ENCODE measurements at regions not wholly inside any gene's neighbourhood (a gene's known extent, or its start where the extent isn't known, plus 50 kb on each side); places are given as distances from the start of the nearest gene placed in this dataset.

GRCh38 chr3:80094589-80094988 is 326.8 kb upstream of the ROBO1 start:
- Histone ChIP-seq H3K4me3 (no peak overlapping the region), H3K27me3 (no peaks in the 10 kb centered on the region), H3K36me3 (ENCODE audit: low read depth, missing control alignments) (no peaks in the 10 kb centered on the region), H3K27ac (no peak overlapping the region), H3K9me3 (no peaks in the 10 kb centered on the region), H3K4me1 (no peaks in the 10 kb centered on the region)
- DNase-seq = no peak
- intact Hi-C loops (cut with DNase I; ENCODE audit: low total_unique reads) = no loop called here
- TF ChIP-seq, protein P1, sequence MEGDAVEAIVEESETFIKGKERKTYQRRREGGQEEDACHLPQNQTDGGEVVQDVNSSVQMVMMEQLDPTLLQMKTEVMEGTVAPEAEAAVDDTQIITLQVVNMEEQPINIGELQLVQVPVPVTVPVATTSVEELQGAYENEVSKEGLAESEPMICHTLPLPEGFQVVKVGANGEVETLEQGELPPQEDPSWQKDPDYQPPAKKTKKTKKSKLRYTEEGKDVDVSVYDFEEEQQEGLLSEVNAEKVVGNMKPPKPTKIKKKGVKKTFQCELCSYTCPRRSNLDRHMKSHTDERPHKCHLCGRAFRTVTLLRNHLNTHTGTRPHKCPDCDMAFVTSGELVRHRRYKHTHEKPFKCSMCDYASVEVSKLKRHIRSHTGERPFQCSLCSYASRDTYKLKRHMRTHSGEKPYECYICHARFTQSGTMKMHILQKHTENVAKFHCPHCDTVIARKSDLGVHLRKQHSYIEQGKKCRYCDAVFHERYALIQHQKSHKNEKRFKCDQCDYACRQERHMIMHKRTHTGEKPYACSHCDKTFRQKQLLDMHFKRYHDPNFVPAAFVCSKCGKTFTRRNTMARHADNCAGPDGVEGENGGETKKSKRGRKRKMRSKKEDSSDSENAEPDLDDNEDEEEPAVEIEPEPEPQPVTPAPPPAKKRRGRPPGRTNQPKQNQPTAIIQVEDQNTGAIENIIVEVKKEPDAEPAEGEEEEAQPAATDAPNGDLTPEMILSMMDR (IDR thresholded peaks at IDR 0.05) = no peak
- TF ChIP-seq POLR2A (IDR thresholded peaks at IDR 0.05) = no peak
- 87 to 96% methylated on average over 1 of the region's 1 CpG for WGBS, 2 donors

DNA sequence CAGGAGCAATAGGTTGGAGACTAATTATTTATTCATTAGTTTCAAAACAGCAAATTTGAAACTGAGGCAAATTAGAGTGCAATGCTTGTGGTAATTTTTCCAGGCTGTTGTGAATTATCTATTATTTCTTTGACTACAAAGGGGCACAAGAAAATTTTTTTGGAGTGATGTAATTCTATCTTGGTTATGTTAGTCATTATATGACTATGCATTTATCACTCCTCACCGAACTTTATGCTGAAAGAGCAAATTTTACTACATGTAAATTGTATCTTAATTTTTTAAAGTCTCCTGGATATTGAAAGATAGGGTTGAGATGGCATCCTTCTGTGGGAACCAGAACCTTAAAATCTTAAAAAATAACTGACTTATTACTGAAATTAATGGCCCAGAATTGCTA is 320.0 kb upstream of the ROBO1 start:
- no peak overlapping the region for H3K4me3 ChIP-seq
- H3K27ac ChIP-seq = no peak overlapping the region
- no peaks in the 10 kb centered on the region for H3K36me3 ChIP-seq (ENCODE audit: low read depth, missing control alignments)
- TF ChIP-seq, protein P1 (IDR thresholded peaks at IDR 0.05) = no peak
- TF ChIP-seq POLR2A (IDR thresholded peaks at IDR 0.05) = no peak
- H3K9me3 ChIP-seq = no peaks in the 10 kb centered on the region
- no peaks in the 10 kb centered on the region for H3K4me1 ChIP-seq
- intact Hi-C loops (cut with DNase I; ENCODE audit: low total_unique reads) = no loop called here
- no peak for DNase-seq
- 49 to 65% methylated on average over 1 of the region's 1 CpG for WGBS, 2 donors
- H3K27me3 ChIP-seq = no peaks in the 10 kb centered on the region

- DNase-seq = no peak
- TF ChIP-seq, protein P1 (IDR thresholded peaks at IDR 0.05) = no peak
- TF ChIP-seq POLR2A (IDR thresholded peaks at IDR 0.05) = no peak
- Histone ChIP-seq H3K36me3 (ENCODE audit: low read depth, missing control alignments) (no peaks in the 10 kb centered on the region), H3K27ac (no peak overlapping the region), H3K4me3 (no peak overlapping the region), H3K9me3 (no peaks in the 10 kb centered on the region), H3K4me1 (no peaks in the 10 kb centered on the region), H3K27me3 (no peaks in the 10 kb centered on the region)
- intact Hi-C loops (cut with DNase I; ENCODE audit: low total_unique reads) = no loop called here
Measured at GRCh38 chr3:80086426-80086825, 318.6 kb upstream of the ROBO1 start.

DNA sequence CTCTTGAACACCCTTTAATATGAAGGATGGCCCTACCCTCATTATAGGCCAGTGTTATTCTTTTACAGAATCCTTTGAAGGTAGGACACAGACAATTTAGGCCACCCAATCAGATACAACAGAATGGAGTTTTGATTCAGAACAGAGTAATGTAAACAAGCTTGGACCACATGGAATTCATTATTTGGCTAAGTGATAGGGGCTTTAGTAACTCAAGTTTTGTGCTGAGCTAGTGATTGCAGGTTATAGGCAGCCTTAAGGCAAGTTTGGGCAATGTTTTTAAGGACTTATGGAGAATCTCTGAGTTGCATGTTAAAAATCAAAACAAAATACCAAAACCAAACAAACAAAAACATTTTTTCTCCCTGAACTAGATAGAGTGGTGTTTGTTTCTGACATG is 312.1 kb upstream of the ROBO1 start:
- intact Hi-C loops (cut with DNase I; ENCODE audit: low total_unique reads) = no loop called here
- no peak for DNase-seq
- Histone ChIP-seq H3K9me3 (no peaks in the 10 kb centered on the region), H3K27ac (no peak overlapping the region), H3K4me1 (no peaks in the 10 kb centered on the region), H3K4me3 (no peak overlapping the region), H3K36me3 (ENCODE audit: low read depth, missing control alignments) (no peaks in the 10 kb centered on the region), H3K27me3 (no peaks in the 10 kb centered on the region)
- no peak for TF ChIP-seq POLR2A (IDR thresholded peaks at IDR 0.05)
- TF ChIP-seq, protein P1 (IDR thresholded peaks at IDR 0.05) = no peak

- no peaks in the 10 kb centered on the region for H3K4me1 ChIP-seq
- DNase-seq = no peak
- no peaks in the 10 kb centered on the region for H3K36me3 ChIP-seq (ENCODE audit: low read depth, missing control alignments)
- no peak for TF ChIP-seq POLR2A (IDR thresholded peaks at IDR 0.05)
- TF ChIP-seq, protein P1 (IDR thresholded peaks at IDR 0.05) = no peak
- no peak overlapping the region for H3K27ac ChIP-seq
- intact Hi-C loops (cut with DNase I; ENCODE audit: low total_unique reads) = no loop called here
- H3K9me3 ChIP-seq = no peaks in the 10 kb centered on the region
- WGBS, 2 donors = 41 to 48% methylated on average over 3 of the region's 3 CpGs
- no peak overlapping the region for H3K4me3 ChIP-seq
- H3K27me3 ChIP-seq = no peaks in the 10 kb centered on the region
Measured at GRCh38 chr3:80068459-80068858, 300.7 kb upstream of the ROBO1 start.

Measured in testis (tissue), 2 donors.